Endothelial cell (in vitro differentiated cells): ENCODE measurements at regions not wholly inside any gene's neighbourhood (a gene's known extent, or its start where the extent isn't known, plus 50 kb on each side); places are given as distances from the start of the nearest gene placed in this dataset.

Experiments used
- DNase-seq: peaks from one replicate; pipeline ENCODE4 v3.0.0; 2021; ENCODE audit warnings: low spot score
- H3K27ac Mint-ChIP-seq: one replicate; pipeline ENCODE4 v1.8.0; 2021; ENCODE audit warnings: mixed read lengths, inconsistent platforms; ENCODE audit not compliant: unreplicated experiment
- H3K27me3 Mint-ChIP-seq: one replicate; pipeline ENCODE4 v1.8.0; 2021; ENCODE audit warnings: mild to moderate bottlenecking, moderate library complexity, mixed read lengths, inconsistent platforms; ENCODE audit not compliant: unreplicated experiment
- H3K36me3 Mint-ChIP-seq: one replicate; pipeline ENCODE4 v1.8.0; 2021; ENCODE audit warnings: mild to moderate bottlenecking, low read depth, mixed read lengths, inconsistent platforms; ENCODE audit not compliant: unreplicated experiment
- H3K4me1 Mint-ChIP-seq: one replicate; pipeline ENCODE4 v1.8.0; 2021; ENCODE audit warnings: mild to moderate bottlenecking, mixed read lengths, inconsistent platforms; ENCODE audit not compliant: unreplicated experiment
- H3K4me3 Mint-ChIP-seq: one replicate; pipeline ENCODE4 v1.8.0; 2021; ENCODE audit warnings: mild to moderate bottlenecking, mixed read lengths, inconsistent platforms; ENCODE audit not compliant: unreplicated experiment
- H3K9me3 Mint-ChIP-seq: one replicate; pipeline ENCODE4 v1.8.0; 2021; ENCODE audit warnings: mixed read lengths, inconsistent platforms; ENCODE audit not compliant: unreplicated experiment
- CTCF ChIP-seq: fragments of 200-600 bp; sonication (generic); IDR thresholded peaks from one replicate; pipeline ENCODE4 v1.5.0; 2021; ENCODE audit warnings: antibody characterized with exemption; ENCODE audit not compliant: unreplicated experiment

GRCh38 chr9:86846656-86847055, 100.7 kb downstream of the GAS1 start:
- no peak overlapping the region for H3K4me3 Mint-ChIP-seq
- DNase-seq = no peak
- TF ChIP-seq CTCF = no peak
- no peaks in the 10 kb centered on the region for H3K27me3 Mint-ChIP-seq
- no peaks in the 10 kb centered on the region for H3K4me1 Mint-ChIP-seq
- no peaks in the 10 kb centered on the region for H3K9me3 Mint-ChIP-seq
- H3K27ac Mint-ChIP-seq = no peak overlapping the region
- no peaks in the 10 kb centered on the region for H3K36me3 Mint-ChIP-seq

GRCh38 chr9:86843206-86843605, 104.1 kb downstream of the GAS1 start:
- no peak for DNase-seq
- TF ChIP-seq CTCF = no peak
- H3K27me3 Mint-ChIP-seq = no peaks in the 10 kb centered on the region

GRCh38 chr9:86842573-86842972, 104.7 kb downstream of the GAS1 start:
- Mint-ChIP-seq H3K9me3 (no peaks in the 10 kb centered on the region), H3K36me3 (no peaks in the 10 kb centered on the region), H3K4me3 (no peak overlapping the region), H3K27me3 (no peaks in the 10 kb centered on the region), H3K4me1 (no peaks in the 10 kb centered on the region), H3K27ac (no peak overlapping the region)
- no peak for DNase-seq
- no peak for TF ChIP-seq CTCF

More at GRCh38 chr9:86843206-86843605, 104.1 kb downstream of the GAS1 start:
- no peak overlapping the region for H3K27ac Mint-ChIP-seq
- H3K4me1 Mint-ChIP-seq = no peaks in the 10 kb centered on the region
- H3K9me3 Mint-ChIP-seq = no peaks in the 10 kb centered on the region
- no peaks in the 10 kb centered on the region for H3K36me3 Mint-ChIP-seq
- H3K4me3 Mint-ChIP-seq = no peak overlapping the region

- H3K36me3 Mint-ChIP-seq = no peaks in the 10 kb centered on the region
- no peak overlapping the region for H3K27ac Mint-ChIP-seq
- H3K9me3 Mint-ChIP-seq = no peaks in the 10 kb centered on the region
Observed at GRCh38 chr9:86839522-86839921, 107.8 kb downstream of the GAS1 start.

More at GRCh38 chr9:86839522-86839921, 107.8 kb downstream of the GAS1 start:
- Mint-ChIP-seq H3K4me1 (peaks cover 2% of the 10 kb centered on the region), H3K27me3 (no peaks in the 10 kb centered on the region), H3K4me3 (no peak overlapping the region)
- TF ChIP-seq CTCF = no peak
- no peak for DNase-seq
